Activated CD4-positive, alpha-beta T cell treated with anti-CD3 and anti-CD28 coated beads, Interleukin-2, amount 50 U/mL, for 1 hour (primary cell): ENCODE measurements at regions not wholly inside any gene's neighbourhood (a gene's known extent, or its start where the extent isn't known, plus 50 kb on each side); places are given as distances from the start of the nearest gene placed in this dataset.
"Not testable (repeated sequence)": the region's sequence is repeated elsewhere in the genome, so short reads cannot be mapped to it uniquely, and the experiment has no call there.

ENCODE experiments used
- DNase-seq: peaks from one replicate; pipeline ENCODE4 v3.0.0-alpha.2; 2020

- no peak for DNase-seq
These were observed 781.4 kb downstream of the BRINP3 start for GRCh38 chr1:189696297-189696696.

GRCh38 chr1:189697113-189697512, 780.6 kb downstream of the BRINP3 start:
- DNase-seq, result no peak

GRCh38 chr1:189701606-189702005, 776.1 kb downstream of the BRINP3 start:
- DNase-seq, result no peak

- no peak for DNase-seq
These were observed 771.1 kb downstream of the BRINP3 start for GRCh38 chr1:189706594-189706993.

GRCh38 chr1:189708674-189709073, 769.0 kb downstream of the BRINP3 start:
- no peak for DNase-seq

GRCh38 chr1:189718147-189718795, 759.4 kb downstream of the BRINP3 start:
- not testable (repeated sequence) for DNase-seq

- DNase-seq, result no peak
These were observed 750.9 kb downstream of the BRINP3 start for GRCh38 chr1:189726806-189727205.

- no peak for DNase-seq
These were observed 726.4 kb downstream of the BRINP3 start for GRCh38 chr1:189751311-189751710.

GRCh38 chr1:189752461-189752995, 725.1 kb downstream of the BRINP3 start:
- no peak for DNase-seq

- DNase-seq, result not testable (repeated sequence)
These were observed 722.6 kb downstream of the BRINP3 start for GRCh38 chr1:189755100-189755499.

- no peak for DNase-seq
These were observed 713.0 kb downstream of the BRINP3 start for GRCh38 chr1:189764391-189765320.

GRCh38 chr1:189769448-189769847, 708.2 kb downstream of the BRINP3 start:
- no peak for DNase-seq

- no peak for DNase-seq
These were observed 702.9 kb downstream of the BRINP3 start for GRCh38 chr1:189774721-189775287.

GRCh38 chr1:189775343-189775742, 702.3 kb downstream of the BRINP3 start:
- DNase-seq, result no peak

GRCh38 chr1:189779034-189779433, 698.6 kb downstream of the BRINP3 start:
- no peak for DNase-seq

GRCh38 chr1:189782295-189782694, 695.4 kb downstream of the BRINP3 start:
- no peak for DNase-seq

- no peak for DNase-seq
These were observed 694.2 kb downstream of the BRINP3 start for GRCh38 chr1:189783456-189783855.

- no peak for DNase-seq
These were observed 690.9 kb downstream of the BRINP3 start for GRCh38 chr1:189786761-189787160.

- no peak for DNase-seq
These were observed 690.5 kb downstream of the BRINP3 start for GRCh38 chr1:189787201-189787600.

- no peak for DNase-seq
These were observed 687.3 kb downstream of the BRINP3 start for GRCh38 chr1:189790335-189790734.

GRCh38 chr1:189803364-189803763, 674.3 kb downstream of the BRINP3 start:
- DNase-seq, result no peak

GRCh38 chr1:189804352-189804751, 673.3 kb downstream of the BRINP3 start:
- DNase-seq, result no peak

- DNase-seq, result no peak
These were observed 671.9 kb downstream of the BRINP3 start for GRCh38 chr1:189805735-189806134.

GRCh38 chr1:189810639-189811038, 667.0 kb downstream of the BRINP3 start:
- DNase-seq, result not testable (repeated sequence)
